GM21367 (cell line): ENCODE measurements at regions not wholly inside any gene's neighbourhood (a gene's known extent, or its start where the extent isn't known, plus 50 kb on each side); places are given as distances from the start of the nearest gene placed in this dataset.
"Not testable (repeated sequence)": the region's sequence is repeated elsewhere in the genome, so short reads cannot be mapped to it uniquely, and the experiment has no call there.

Experiments used
- ATAC-seq: cut with Tn5 transposase; IDR thresholded peaks from one replicate; pipeline ENCODE4 v1.9.1; 2021; ENCODE audit not compliant: unreplicated experiment

GRCh38 chr10:28892818-28893547, 215.7 kb downstream of the BAMBI start:
- no peak for ATAC-seq

- no peak for ATAC-seq
These were observed 216.8 kb downstream of the BAMBI start for GRCh38 chr10:28894146-28894545.

- not testable (repeated sequence) for ATAC-seq
These were observed 218.3 kb downstream of the BAMBI start for GRCh38 chr10:28895671-28896070.

GRCh38 chr10:28896791-28897409, 219.6 kb downstream of the BAMBI start:
- not testable (repeated sequence) for ATAC-seq

- no peak for ATAC-seq
These were observed 220.5 kb downstream of the BAMBI start for GRCh38 chr10:28897617-28898464.

- ATAC-seq, result no peak
These were observed 224.9 kb downstream of the BAMBI start for GRCh38 chr10:28902215-28902614.

- no peak for ATAC-seq
These were observed 225.7 kb downstream of the BAMBI start for GRCh38 chr10:28903063-28903462.

- ATAC-seq, result no peak
These were observed 226.4 kb downstream of the BAMBI start for GRCh38 chr10:28903736-28904135.

- ATAC-seq, result no peak
These were observed 228.1 kb downstream of the BAMBI start for GRCh38 chr10:28905371-28905770.

GRCh38 chr10:28906011-28906411, 228.7 kb downstream of the BAMBI start:
- no peak for ATAC-seq

- ATAC-seq, result no peak
These were observed 229.1 kb downstream of the BAMBI start for GRCh38 chr10:28906415-28906814.

- ATAC-seq, result no peak
These were observed 229.6 kb downstream of the BAMBI start for GRCh38 chr10:28906934-28907333.

- ATAC-seq, result no peak
These were observed 232.6 kb downstream of the BAMBI start for GRCh38 chr10:28909875-28910274.

GRCh38 chr10:28910956-28911355, 233.6 kb downstream of the BAMBI start:
- no peak for ATAC-seq

- not testable (repeated sequence) for ATAC-seq
These were observed 234.2 kb downstream of the BAMBI start for GRCh38 chr10:28911511-28911910.

- ATAC-seq, result no peak
These were observed 234.9 kb downstream of the BAMBI start for GRCh38 chr10:28912017-28912783.

- no peak for ATAC-seq
These were observed 236.3 kb downstream of the BAMBI start for GRCh38 chr10:28913436-28914237.

GRCh38 chr10:28914701-28915100, 237.4 kb downstream of the BAMBI start:
- no peak for ATAC-seq

- no peak for ATAC-seq
These were observed 238.8 kb downstream of the BAMBI start for GRCh38 chr10:28915989-28916588.

- no peak for ATAC-seq
These were observed 242.8 kb downstream of the BAMBI start for GRCh38 chr10:28920091-28920490.
